Esophagus (tissue), 2 donors: ENCODE measurements at regions not wholly inside any gene's neighbourhood (a gene's known extent, or its start where the extent isn't known, plus 50 kb on each side); places are given as distances from the start of the nearest gene placed in this dataset.

Experiments
- H3K27ac ChIP-seq, 2 donors: one replicate each; pipeline ENCODE4 v1.5.1; 2013; ENCODE audit warnings: low read depth in 2 of 2, mild to moderate bottlenecking in 2 of 2, inconsistent platforms in 1 of 2, low read length in 1 of 2, moderate library complexity in 1 of 2
- H3K27me3 ChIP-seq, 2 donors: one replicate each; pipeline ENCODE4 v1.6.1; 2013; ENCODE audit warnings: low read length in 2 of 2, control low read depth in 1 of 2, mild to moderate bottlenecking in 1 of 2; ENCODE audit not compliant: insufficient read depth in 2 of 2, control insufficient read depth in 1 of 2
- H3K36me3 ChIP-seq, 2 donors: one replicate each; pipeline ENCODE4 v1.6.1; 2013; ENCODE audit warnings: low read length in 1 of 2; ENCODE audit not compliant: control insufficient read depth in 2 of 2, insufficient read depth in 2 of 2
- H3K4me1 ChIP-seq, 2 donors: one replicate each; pipeline ENCODE4 v1.6.1; 2013; ENCODE audit warnings: low read length in 1 of 2; ENCODE audit not compliant: control insufficient read depth in 2 of 2, insufficient read depth in 2 of 2
- H3K4me3 ChIP-seq, 2 donors: one replicate each; pipeline ENCODE4 v1.5.1; 2013; ENCODE audit warnings: low read length in 2 of 2, mild to moderate bottlenecking in 2 of 2, low read depth in 1 of 2, moderate library complexity in 1 of 2
- H3K9me3 ChIP-seq, 2 donors: one replicate each; pipeline ENCODE4 v1.6.1; 2013; ENCODE audit warnings: mild to moderate bottlenecking in 2 of 2, low read depth in 1 of 2, low read length in 1 of 2, moderate library complexity in 1 of 2; ENCODE audit not compliant: control insufficient read depth in 2 of 2, insufficient read depth in 1 of 2
- WGBS, 2 donors: extraction: QIAGEN DNeasy Blood & Tissue Kit; methylation state at CpG; one replicate each; pipeline ENCODE4 v1.1.7; 2013; 5-methylcytosine and 5-hydroxymethylcytosine counted together
- donor health status: healthy with polysubstance abuse.
- donor health status: Bipolar disorder and iron deficiency.

DNA sequence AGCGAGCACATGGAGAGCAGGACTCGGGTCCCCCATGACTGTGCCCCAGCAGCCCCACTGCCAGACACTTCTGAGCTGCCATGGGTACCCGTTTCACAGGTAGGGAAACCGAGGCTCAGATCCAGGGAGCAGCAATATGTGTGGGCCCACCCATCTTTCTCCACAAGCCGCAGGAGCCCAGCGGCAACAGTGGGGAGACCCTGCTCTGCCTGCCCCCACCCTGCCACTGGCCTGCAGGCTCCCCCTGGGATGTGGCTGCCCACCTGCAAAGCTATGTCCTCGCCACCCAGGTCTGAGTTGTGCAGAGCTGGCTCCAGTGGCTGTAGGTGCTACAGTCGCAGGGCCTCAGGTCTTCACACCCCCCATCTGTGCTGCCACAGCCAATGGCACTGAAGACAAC, 50.6 kb upstream of the C1QTNF9B start:
- H3K9me3 ChIP-seq: no peaks in the 10 kb centered on the region
- no peak overlapping the region for H3K27ac ChIP-seq
- H3K27me3 ChIP-seq: no peaks in the 10 kb centered on the region
- WGBS, 2 donors: 84 to 94% methylated on average over 8 of the region's 8 CpGs
- no peaks in the 10 kb centered on the region for H3K36me3 ChIP-seq
- H3K4me3 ChIP-seq: no peak overlapping the region
- H3K4me1 ChIP-seq: peaks cover 0 to 21% of the 10 kb centered on the region in 2 donors

DNA sequence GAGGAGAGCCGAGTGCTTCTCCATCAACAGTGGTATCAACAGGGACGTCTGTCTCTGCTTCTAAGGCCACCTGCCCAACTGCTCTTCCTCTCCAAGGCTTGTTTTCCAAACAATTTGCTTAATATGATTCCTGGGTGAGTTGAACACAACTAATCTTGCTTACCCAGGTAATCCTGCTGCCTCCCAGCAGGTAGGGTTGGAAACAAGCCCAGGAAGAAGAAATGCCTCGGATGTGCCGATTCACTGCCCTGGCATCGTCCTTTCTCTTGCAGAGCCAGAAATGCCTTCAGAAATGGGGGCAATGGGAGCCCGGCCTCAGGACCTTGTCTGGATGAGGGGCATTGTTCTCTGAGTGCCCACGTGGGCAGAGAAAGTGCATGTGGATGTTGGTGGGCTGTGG, 51.9 kb upstream of the C1QTNF9B start:
- Histone ChIP-seq H3K27me3 (no peaks in the 10 kb centered on the region), H3K4me1 (peaks cover 0 to 21% of the 10 kb centered on the region in 2 donors), H3K36me3 (no peaks in the 10 kb centered on the region), H3K27ac (peak overlapping the region in 1 of 2 donors; percentile 48), H3K9me3 (no peaks in the 10 kb centered on the region), H3K4me3 (no peak overlapping the region)
- 44 to 48% methylated on average over 7 of the region's 7 CpGs for WGBS, 2 donors

DNA sequence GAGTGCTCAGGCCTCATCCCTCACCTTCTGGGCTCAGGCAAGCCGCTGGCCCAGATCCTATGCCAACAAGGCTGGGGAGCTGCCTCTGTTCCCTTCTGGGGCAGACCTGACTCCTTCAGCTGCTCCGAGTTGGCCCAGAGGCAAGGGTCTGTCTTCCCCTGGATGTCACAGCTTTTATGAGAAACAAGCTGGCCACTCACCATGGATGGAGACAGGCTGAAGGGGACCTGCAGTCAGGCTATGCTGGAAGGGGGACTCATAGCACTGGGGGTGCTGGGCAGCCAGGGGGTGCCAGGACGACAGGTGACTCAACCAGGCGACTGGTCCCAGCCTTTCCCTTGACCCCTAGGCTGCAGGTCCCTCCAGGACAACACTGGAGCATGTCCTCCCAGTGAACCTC, 52.4 kb upstream of the C1QTNF9B start:
- H3K27me3 ChIP-seq: no peaks in the 10 kb centered on the region
- H3K4me3 ChIP-seq: no peak overlapping the region
- no peaks in the 10 kb centered on the region for H3K36me3 ChIP-seq
- peaks cover 0 to 21% of the 10 kb centered on the region in 2 donors for H3K4me1 ChIP-seq
- H3K27ac ChIP-seq: no peak overlapping the region
- H3K9me3 ChIP-seq: no peaks in the 10 kb centered on the region
- 67 to 77% methylated on average over 4 of the region's 4 CpGs for whole genome bisulfite sequencing, 2 donors

DNA sequence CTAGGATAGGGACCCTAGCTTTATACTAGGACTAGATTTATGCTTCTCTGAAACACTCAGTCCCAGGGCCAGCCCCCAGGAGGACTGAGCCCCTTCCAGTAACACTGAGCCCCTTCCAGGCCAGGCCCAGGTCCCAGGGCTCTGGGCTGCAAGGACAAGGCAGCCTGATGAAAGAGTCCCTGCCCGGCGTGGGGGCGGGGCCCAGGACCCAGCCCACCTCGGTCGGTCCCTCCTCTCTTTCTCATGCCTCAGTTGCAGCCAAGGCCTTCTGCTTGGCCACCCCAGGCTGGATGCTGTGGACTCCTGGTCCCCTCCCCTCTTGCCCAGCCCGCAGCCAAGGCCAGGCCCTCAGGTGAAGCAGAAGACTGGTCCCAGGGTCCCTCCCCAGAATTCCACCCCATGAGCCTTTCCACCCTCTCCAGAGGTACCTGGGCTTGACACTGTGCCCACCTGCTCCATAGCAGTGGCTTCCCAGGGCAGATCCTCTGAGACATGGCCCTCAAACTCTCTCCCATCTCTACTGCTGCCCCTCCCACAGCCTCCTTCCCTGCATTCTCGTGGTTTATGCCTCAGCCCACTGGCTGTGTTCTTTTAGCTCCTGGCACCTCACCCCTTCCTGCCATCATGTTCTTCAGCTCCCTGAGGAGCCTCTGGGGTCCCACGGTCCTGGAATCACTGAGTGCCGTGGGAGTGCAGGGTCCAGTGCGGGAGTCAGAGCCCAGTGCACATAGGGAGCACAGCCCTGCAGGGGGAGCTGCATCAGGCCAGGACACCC, 53.6 kb upstream of the C1QTNF9B start:
- Histone ChIP-seq H3K9me3 (no peaks in the 10 kb centered on the region), H3K4me1 (peaks cover 0 to 21% of the 10 kb centered on the region in 2 donors), H3K4me3 (no peak overlapping the region), H3K27ac (no peak overlapping the region), H3K36me3 (no peaks in the 10 kb centered on the region), H3K27me3 (no peaks in the 10 kb centered on the region)
- WGBS, 2 donors: 88 to 92% methylated on average over 9 to 10 of the region's 10 CpGs

DNA sequence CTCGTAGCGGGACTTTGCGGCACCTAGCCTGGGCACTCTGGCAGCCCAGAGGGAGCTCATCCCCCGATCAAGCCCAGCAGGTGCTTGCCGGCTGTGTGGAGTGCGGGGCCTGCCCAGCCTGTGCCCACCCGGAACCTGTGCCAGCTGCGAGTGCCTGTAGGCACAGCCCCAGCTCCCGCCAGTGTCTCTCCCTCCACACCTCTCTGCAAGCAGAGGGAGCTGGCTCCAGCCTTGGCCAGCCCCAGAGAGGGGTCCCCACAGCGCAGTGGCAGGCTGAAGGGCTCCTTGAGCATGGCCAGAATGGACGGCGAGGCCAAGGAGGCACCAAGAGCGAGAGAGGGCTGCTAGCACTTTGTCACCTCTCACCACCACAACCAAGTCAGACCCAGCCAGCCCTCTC, 55.5 kb upstream of the C1QTNF9B start:
- Histone ChIP-seq H3K4me3 (no peak overlapping the region), H3K4me1 (peaks cover 0 to 21% of the 10 kb centered on the region in 2 donors), H3K27me3 (no peaks in the 10 kb centered on the region), H3K27ac (no peak overlapping the region), H3K36me3 (no peaks in the 10 kb centered on the region), H3K9me3 (no peaks in the 10 kb centered on the region)
- WGBS, 2 donors: 91 to 95% methylated on average over 13 of the region's 13 CpGs

DNA sequence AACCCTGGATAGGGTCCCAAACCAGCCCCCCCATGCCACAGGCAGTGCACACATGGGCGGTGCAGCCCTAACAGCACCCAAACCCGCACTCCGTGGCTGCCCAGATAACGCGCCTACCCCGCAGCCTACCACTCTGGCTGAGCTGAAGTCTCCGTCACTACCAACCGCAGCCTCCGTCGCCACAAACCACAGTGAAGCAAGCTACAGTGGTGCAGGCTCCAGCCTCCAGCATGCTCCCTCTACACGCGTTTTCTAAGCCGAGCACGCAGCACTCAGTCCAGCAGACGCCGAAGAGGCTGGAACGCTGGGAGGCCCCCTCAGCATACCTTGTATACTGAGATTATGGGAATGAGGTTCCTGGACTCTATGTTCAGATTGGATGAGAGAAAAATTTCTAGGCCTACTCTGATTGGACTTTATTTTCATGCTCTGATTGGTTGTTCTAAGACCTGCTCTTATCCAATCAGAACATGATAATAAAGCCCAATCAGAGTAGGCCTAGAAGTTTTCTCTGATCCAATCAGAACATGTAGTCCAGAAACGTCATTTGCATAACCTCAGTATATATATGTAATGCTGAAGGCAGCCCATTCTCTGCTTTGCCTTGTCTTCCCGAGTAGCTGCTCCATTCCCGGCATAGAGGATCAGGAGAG, 56.7 kb upstream of the C1QTNF9B start:
- Histone ChIP-seq H3K27me3 (no peaks in the 10 kb centered on the region), H3K4me1 (peaks cover 0 to 9% of the 10 kb centered on the region in 2 donors), H3K4me3 (no peak overlapping the region), H3K9me3 (no peaks in the 10 kb centered on the region), H3K27ac (no peak overlapping the region), H3K36me3 (no peaks in the 10 kb centered on the region)
- 86% methylated on average over 20 of the region's 20 CpGs for WGBS, 2 donors

DNA sequence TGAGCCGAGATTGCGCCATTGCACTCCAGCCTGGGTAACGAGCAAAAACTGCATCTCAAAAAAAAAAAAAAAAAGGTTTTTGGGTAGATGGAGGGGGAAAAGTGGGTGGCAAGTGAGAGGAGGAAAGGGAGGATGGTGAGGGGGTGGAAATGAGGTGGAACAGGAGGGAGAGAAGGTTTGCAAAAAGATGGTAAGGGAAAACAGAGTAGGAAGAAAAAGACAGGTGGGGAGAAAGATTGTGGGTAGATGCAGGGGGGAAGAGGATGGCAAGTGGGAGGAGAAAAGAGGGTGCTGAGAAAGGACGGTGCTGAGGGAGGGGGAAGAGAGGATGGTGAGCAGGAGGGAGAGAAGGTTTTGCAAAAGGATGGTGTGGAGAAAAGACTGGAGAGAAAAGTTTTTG, 57.8 kb upstream of the C1QTNF9B start:
- Histone ChIP-seq H3K9me3 (no peaks in the 10 kb centered on the region), H3K4me1 (peaks cover 0 to 2% of the 10 kb centered on the region in 2 donors)
- WGBS, 2 donors: 71 to 86% methylated on average over 4 of the region's 4 CpGs

DNA sequence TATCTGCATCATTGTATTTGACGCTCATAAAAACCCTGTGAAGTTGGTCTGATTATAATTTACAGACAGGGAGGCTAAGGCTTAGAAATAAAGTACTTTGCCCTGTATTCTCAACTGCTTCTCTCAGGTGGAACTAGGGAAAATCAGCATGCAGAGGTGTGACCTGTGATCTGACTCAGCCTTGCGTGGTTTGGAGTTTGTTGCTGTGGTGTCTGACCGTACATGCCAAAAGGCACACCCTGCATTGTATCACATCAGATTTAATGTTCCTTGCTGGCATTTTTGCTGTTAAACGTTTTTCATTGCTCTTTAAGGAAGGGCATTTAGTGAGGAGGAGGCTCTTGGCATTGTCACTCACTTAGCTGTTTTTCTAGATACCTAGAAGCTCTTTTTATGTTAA, 58.8 kb upstream of the C1QTNF9B start:
- 29 to 34% methylated on average over 4 of the region's 4 CpGs for WGBS, 2 donors
- H3K36me3 ChIP-seq: no peaks in the 10 kb centered on the region
- H3K4me3 ChIP-seq: no peak overlapping the region
- no peaks in the 10 kb centered on the region for H3K27me3 ChIP-seq
- H3K9me3 ChIP-seq: no peaks in the 10 kb centered on the region
- H3K27ac ChIP-seq: no peak overlapping the region
- no peaks in the 10 kb centered on the region for H3K4me1 ChIP-seq

More for the DNA sequence above, 57.8 kb upstream of the C1QTNF9B start:
- no peak overlapping the region for H3K27ac ChIP-seq
- no peaks in the 10 kb centered on the region for H3K36me3 ChIP-seq
- H3K4me3 ChIP-seq: no peak overlapping the region
- no peaks in the 10 kb centered on the region for H3K27me3 ChIP-seq

DNA sequence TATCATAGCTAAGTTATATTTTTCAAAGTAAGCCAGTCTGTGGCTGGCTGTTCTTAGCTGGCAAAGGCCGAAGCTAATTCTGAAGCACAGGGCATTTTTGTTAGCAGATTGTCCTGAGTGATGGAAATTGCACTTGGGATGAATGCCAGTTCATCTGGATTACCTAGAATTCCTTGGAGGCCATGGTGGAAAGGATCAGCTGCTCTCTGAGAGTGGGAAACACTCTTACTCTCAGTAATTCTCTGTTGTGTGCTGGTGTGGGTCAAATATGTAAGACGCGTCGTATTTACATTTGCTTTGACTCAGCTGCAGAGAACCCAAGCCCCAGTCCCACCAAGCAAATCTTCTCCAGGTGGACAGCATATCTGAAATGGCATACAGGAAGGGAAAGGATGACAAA, 60.7 kb upstream of the C1QTNF9B start:
- H3K4me3 ChIP-seq: no peak overlapping the region
- no peaks in the 10 kb centered on the region for H3K9me3 ChIP-seq
- no peaks in the 10 kb centered on the region for H3K36me3 ChIP-seq
- no peaks in the 10 kb centered on the region for H3K4me1 ChIP-seq
- 84 to 88% methylated on average over 4 of the region's 4 CpGs for WGBS, 2 donors
- no peak overlapping the region for H3K27ac ChIP-seq
- no peaks in the 10 kb centered on the region for H3K27me3 ChIP-seq
